Tibial artery (tissue), 4 donors: ENCODE measurements at regions not wholly inside any gene's neighbourhood (a gene's known extent, or its start where the extent isn't known, plus 50 kb on each side); places are given as distances from the start of the nearest gene placed in this dataset.

Experiments used
- DNase-seq, 2 donors: peaks; one replicate each; pipeline ENCODE4 v3.0.0-alpha.2; 2019
- H3K27ac ChIP-seq, 2 donors: fragments of 200-600 bp; sonication (generic) in 1 of 2; 1 replicate in 1 of 2; 2 replicates in 1 of 2; pipeline ENCODE4 v1.5.1; 2018 to 2019; ENCODE audit warnings: mild to moderate bottlenecking in 1 of 2
- H3K27me3 ChIP-seq, 2 donors: fragments of 200-600 bp; sonication (generic) in 1 of 2; one replicate each; pipeline versions ENCODE4 v1.5.1 to v1.6.0; 2016 to 2019
- H3K36me3 ChIP-seq, 3 donors: fragments of 200-600 bp; sonication (generic) in 2 of 3; one replicate each; pipeline ENCODE4 v1.5.1; 2016 to 2019; ENCODE audit warnings: mild to moderate bottlenecking in 2 of 3
- H3K4me1 ChIP-seq, 4 donors: fragments of 200-600 bp; sonication (generic) in 2 of 4; 1 replicate in 3 of 4; 2 replicates in 1 of 4; pipeline ENCODE4 v1.5.1; 2016 to 2019
- H3K4me3 ChIP-seq, 2 donors: fragments of 200-600 bp; sonication (generic) in 1 of 2; 1 replicate in 1 of 2; 2 replicates in 1 of 2; pipeline ENCODE4 v1.5.1; 2018 to 2019; ENCODE audit warnings: mild to moderate bottlenecking in 2 of 2
- H3K9me3 ChIP-seq, 3 donors: fragments of 200-600 bp; sonication (generic) in 1 of 3; one replicate each; pipeline ENCODE4 v1.5.1; 2016 to 2019
- CTCF ChIP-seq, 2 experiments: fragments of 200-600 bp in 1 of 2; fragments of 450-650 bp in 1 of 2; IDR thresholded peaks; one replicate each; pipeline ENCODE4 v1.5.1; 2017 to 2019; ENCODE audit warnings: antibody characterized with exemption in 2 of 2, mild to moderate bottlenecking in 1 of 2, moderate library complexity in 1 of 2
- intact Hi-C: fragments of 100-400 bp; cut with DNase I; formaldehyde crosslinking; loops from one replicate; pipeline ENCODE4 v1.15.0; 2023; ENCODE audit warnings: low total_unique reads

- H3K27me3 ChIP-seq: no peaks in the 10 kb centered on the region
- H3K4me1 ChIP-seq: no peaks in the 10 kb centered on the region
- H3K36me3 ChIP-seq: no peaks in the 10 kb centered on the region
- no peaks in the 10 kb centered on the region for H3K9me3 ChIP-seq
- no peak for TF ChIP-seq CTCF (IDR thresholded peaks at IDR 0.05)
- intact Hi-C loops: no loop called here
- no peak overlapping the region for H3K27ac ChIP-seq
- DNase-seq: no peak
- no peak overlapping the region for H3K4me3 ChIP-seq
Measured at GRCh38 chr5:26012078-26012477, 1026.3 kb downstream of the CDH9 start.

DNA sequence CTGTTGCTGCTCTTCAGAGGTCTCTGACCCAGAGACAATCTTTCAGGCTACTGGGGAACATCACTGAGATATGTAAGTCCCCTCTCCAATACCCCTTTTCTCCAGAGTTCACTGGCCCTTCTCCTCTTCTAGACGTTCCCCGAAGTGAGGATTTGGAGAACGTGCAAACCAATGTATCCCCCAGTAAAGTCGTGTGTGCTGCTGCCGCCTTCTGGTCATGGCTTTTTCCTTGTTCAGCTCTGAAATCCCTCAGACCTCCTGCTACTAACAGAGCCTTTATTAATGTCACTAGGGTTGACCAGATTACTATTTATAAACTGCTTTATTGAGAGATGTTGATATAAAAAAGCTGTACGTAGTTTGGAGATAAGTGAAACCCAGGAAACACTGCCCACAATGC, 1028.6 kb downstream of the CDH9 start:
- Histone ChIP-seq H3K4me1 (no peaks in the 10 kb centered on the region), H3K9me3 (no peaks in the 10 kb centered on the region), H3K4me3 (no peak overlapping the region), H3K36me3 (no peaks in the 10 kb centered on the region), H3K27me3 (no peaks in the 10 kb centered on the region), H3K27ac (no peak overlapping the region)
- TF ChIP-seq CTCF (IDR thresholded peaks at IDR 0.05): no peak
- DNase-seq: no peak
- intact Hi-C loops: no loop called here

DNA sequence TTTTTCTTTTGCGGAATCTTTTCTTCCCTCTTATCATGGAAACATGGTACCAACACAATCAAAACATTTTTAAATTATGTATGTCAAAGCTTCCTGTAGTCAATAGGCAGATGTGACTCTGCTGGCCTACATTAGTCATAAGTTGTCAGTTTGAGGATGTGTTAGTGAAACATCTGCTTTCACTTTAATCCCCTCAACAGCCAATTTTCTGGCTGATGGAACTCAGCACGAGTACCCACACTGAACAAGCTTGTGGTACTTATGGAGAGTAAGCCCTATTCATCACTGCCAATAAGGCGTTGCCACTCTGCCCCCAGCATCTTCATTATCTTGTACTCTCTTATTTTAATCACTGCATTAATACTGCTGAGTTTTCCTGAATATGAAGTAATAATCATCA, 1034.4 kb downstream of the CDH9 start:
- no peak for TF ChIP-seq CTCF (IDR thresholded peaks at IDR 0.05)

DNA sequence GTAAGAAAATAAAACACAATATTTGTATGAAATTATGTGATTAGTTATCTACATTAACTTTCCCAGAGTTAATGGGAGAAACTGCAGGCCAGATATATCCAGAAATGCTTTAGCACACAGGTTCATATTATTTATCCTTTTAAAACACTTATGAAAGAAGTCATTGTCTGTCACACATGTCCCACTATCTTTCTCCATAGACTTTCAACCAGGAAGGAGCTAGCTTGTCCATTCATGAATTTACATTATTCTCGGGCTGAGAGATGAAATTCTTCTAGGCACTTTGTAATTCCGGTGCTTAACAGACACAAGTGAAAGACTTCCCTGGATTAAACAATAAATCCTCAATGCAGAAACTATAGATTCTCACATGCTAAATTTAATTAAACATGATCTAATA, 1043.2 kb downstream of the CDH9 start:
- Histone ChIP-seq H3K27ac (no peak overlapping the region), H3K27me3 (no peaks in the 10 kb centered on the region), H3K4me3 (no peak overlapping the region), H3K4me1 (no peaks in the 10 kb centered on the region), H3K9me3 (no peaks in the 10 kb centered on the region), H3K36me3 (no peaks in the 10 kb centered on the region)
- intact Hi-C loops: no loop called here
- no peak for TF ChIP-seq CTCF (IDR thresholded peaks at IDR 0.05)
- no peak for DNase-seq

More for the DNA sequence above, 1034.4 kb downstream of the CDH9 start:
- no peaks in the 10 kb centered on the region for H3K36me3 ChIP-seq
- H3K27ac ChIP-seq: no peak overlapping the region
- no peaks in the 10 kb centered on the region for H3K9me3 ChIP-seq
- no peaks in the 10 kb centered on the region for H3K27me3 ChIP-seq
- intact Hi-C loops: no loop called here
- H3K4me1 ChIP-seq: no peaks in the 10 kb centered on the region
- DNase-seq: no peak
- H3K4me3 ChIP-seq: no peak overlapping the region

DNA sequence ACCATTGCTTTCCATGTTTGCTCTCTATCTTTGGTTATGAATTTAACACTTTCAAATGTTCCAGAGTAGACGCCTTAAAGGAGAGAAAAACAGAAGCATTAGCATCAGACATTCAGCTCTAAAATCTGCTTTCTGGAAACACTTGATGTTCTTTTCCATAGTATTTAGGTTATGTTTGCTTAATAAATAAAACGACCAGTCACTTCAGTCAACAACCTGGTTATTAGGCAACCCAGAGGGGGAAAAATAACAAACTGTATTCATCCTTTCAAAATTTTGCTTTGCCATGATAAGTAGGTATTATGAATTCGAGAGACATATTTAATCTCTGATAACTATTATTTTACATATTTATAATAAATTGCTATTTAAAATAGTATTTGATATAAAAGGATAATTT, 1044.7 kb downstream of the CDH9 start:
- no peak overlapping the region for H3K27ac ChIP-seq
- no peak for DNase-seq
- no peaks in the 10 kb centered on the region for H3K36me3 ChIP-seq
- intact Hi-C loops: no loop called here
- no peaks in the 10 kb centered on the region for H3K4me1 ChIP-seq
- no peak overlapping the region for H3K4me3 ChIP-seq
- no peaks in the 10 kb centered on the region for H3K9me3 ChIP-seq
- no peak for TF ChIP-seq CTCF (IDR thresholded peaks at IDR 0.05)
- H3K27me3 ChIP-seq: no peaks in the 10 kb centered on the region

- H3K9me3 ChIP-seq: no peaks in the 10 kb centered on the region
- H3K4me1 ChIP-seq: no peaks in the 10 kb centered on the region
- no peak for TF ChIP-seq CTCF (IDR thresholded peaks at IDR 0.05)
- no peak overlapping the region for H3K27ac ChIP-seq
- no peaks in the 10 kb centered on the region for H3K36me3 ChIP-seq
- no peak overlapping the region for H3K4me3 ChIP-seq
- intact Hi-C loops: no loop called here
- H3K27me3 ChIP-seq: no peaks in the 10 kb centered on the region
- DNase-seq: no peak
Measured at GRCh38 chr5:25991639-25992038, 1046.7 kb downstream of the CDH9 start.
